ENCODE measurements at regions not wholly inside any gene's neighbourhood (a gene's known extent, or its start where the extent isn't known, plus 50 kb on each side); places are given as distances from the start of the nearest gene placed in this dataset.

- TF ChIP-seq POLR2A (IDR thresholded peaks at IDR 0.05; ENCODE audit: low read depth, low read length) (no peak), RFX5 (IDR thresholded peaks at IDR 0.05; ENCODE audit: low read depth, low read length) (no peak), CTCF (conservative IDR thresholded peaks at IDR 0.05; ENCODE audit: low read depth, low read length) (no peak), FOS (IDR thresholded peaks at IDR 0.05; ENCODE audit: low read depth, low read length) (no peak), MAFK (IDR thresholded peaks at IDR 0.05; ENCODE audit: low read depth, low read length) (no peak), SMC3 (IDR thresholded peaks at IDR 0.05; ENCODE audit: low read depth, low read length) (no peak), RAD21 (IDR thresholded peaks at IDR 0.05; ENCODE audit: low read length) (no peak), NFE2L2 (IDR thresholded peaks at IDR 0.05; ENCODE audit: low read depth, low read length) (no peak), RCOR1 (IDR thresholded peaks at IDR 0.05; ENCODE audit: insufficient replicate concordance, low read length) (no peak), CHD1 (IDR thresholded peaks at IDR 0.05; ENCODE audit: low read depth, low read length) (no peak), USF2 (IDR thresholded peaks at IDR 0.05; ENCODE audit: low read depth, low read length) (no peak), CEBPB (IDR thresholded peaks at IDR 0.05; ENCODE audit: low read depth, low read length) (no peak), BHLHE40 (IDR thresholded peaks at IDR 0.05; ENCODE audit: low read depth, low read length) (no peak)
Observed at GRCh38 chr7:138196971-138197896, 121.0 kb downstream of the AKR1D1 start.

Measured in IMR-90 (cell line).